Tibial artery (tissue), 4 donors: ENCODE measurements at regions not wholly inside any gene's neighbourhood (a gene's known extent, or its start where the extent isn't known, plus 50 kb on each side); places are given as distances from the start of the nearest gene placed in this dataset.

Source experiments
- DNase-seq, 2 donors: peaks; one replicate each; pipeline ENCODE4 v3.0.0-alpha.2; 2019
- H3K27ac ChIP-seq, 2 donors: fragments of 200-600 bp; sonication (generic) in 1 of 2; 1 replicate in 1 of 2; 2 replicates in 1 of 2; pipeline ENCODE4 v1.5.1; 2018 to 2019; ENCODE audit warnings: mild to moderate bottlenecking in 1 of 2
- H3K27me3 ChIP-seq, 2 donors: fragments of 200-600 bp; sonication (generic) in 1 of 2; one replicate each; pipeline versions ENCODE4 v1.5.1 to v1.6.0; 2016 to 2019
- H3K36me3 ChIP-seq, 3 donors: fragments of 200-600 bp; sonication (generic) in 2 of 3; one replicate each; pipeline ENCODE4 v1.5.1; 2016 to 2019; ENCODE audit warnings: mild to moderate bottlenecking in 2 of 3
- H3K4me1 ChIP-seq, 4 donors: fragments of 200-600 bp; sonication (generic) in 2 of 4; 1 replicate in 3 of 4; 2 replicates in 1 of 4; pipeline ENCODE4 v1.5.1; 2016 to 2019
- H3K4me3 ChIP-seq, 2 donors: fragments of 200-600 bp; sonication (generic) in 1 of 2; 1 replicate in 1 of 2; 2 replicates in 1 of 2; pipeline ENCODE4 v1.5.1; 2018 to 2019; ENCODE audit warnings: mild to moderate bottlenecking in 2 of 2
- H3K9me3 ChIP-seq, 3 donors: fragments of 200-600 bp; sonication (generic) in 1 of 3; one replicate each; pipeline ENCODE4 v1.5.1; 2016 to 2019
- CTCF ChIP-seq, 2 experiments: fragments of 200-600 bp in 1 of 2; fragments of 450-650 bp in 1 of 2; IDR thresholded peaks; one replicate each; pipeline ENCODE4 v1.5.1; 2017 to 2019; ENCODE audit warnings: antibody characterized with exemption in 2 of 2, mild to moderate bottlenecking in 1 of 2, moderate library complexity in 1 of 2
- intact Hi-C: fragments of 100-400 bp; cut with DNase I; formaldehyde crosslinking; loops from one replicate; pipeline ENCODE4 v1.15.0; 2023; ENCODE audit warnings: low total_unique reads

- TF ChIP-seq CTCF (IDR thresholded peaks at IDR 0.05) = no peak
- Histone ChIP-seq H3K27me3 (no peaks in the 10 kb centered on the region), H3K4me3 (no peak overlapping the region), H3K4me1 (no peaks in the 10 kb centered on the region), H3K9me3 (peaks cover 0 to 13% (median 3%) of the 10 kb centered on the region in 3 donors), H3K27ac (no peak overlapping the region), H3K36me3 (no peaks in the 10 kb centered on the region)
- DNase-seq = no peak
- intact Hi-C loops = no loop called here
Observed at GRCh38 chr9:29822458-29822857, 2249.2 kb upstream of the C9orf72 start.

GRCh38 chr9:29826421-29826820 is 2253.1 kb upstream of the C9orf72 start:
- no peak overlapping the region for H3K4me3 ChIP-seq
- no peaks in the 10 kb centered on the region for H3K36me3 ChIP-seq
- no peak for DNase-seq
- H3K27me3 ChIP-seq = no peaks in the 10 kb centered on the region
- intact Hi-C loops = no loop called here
- H3K27ac ChIP-seq = no peak overlapping the region
- no peaks in the 10 kb centered on the region for H3K4me1 ChIP-seq
- TF ChIP-seq CTCF (IDR thresholded peaks at IDR 0.05) = no peak
- peaks cover 0 to 14% (median 0%) of the 10 kb centered on the region in 3 donors for H3K9me3 ChIP-seq

DNA sequence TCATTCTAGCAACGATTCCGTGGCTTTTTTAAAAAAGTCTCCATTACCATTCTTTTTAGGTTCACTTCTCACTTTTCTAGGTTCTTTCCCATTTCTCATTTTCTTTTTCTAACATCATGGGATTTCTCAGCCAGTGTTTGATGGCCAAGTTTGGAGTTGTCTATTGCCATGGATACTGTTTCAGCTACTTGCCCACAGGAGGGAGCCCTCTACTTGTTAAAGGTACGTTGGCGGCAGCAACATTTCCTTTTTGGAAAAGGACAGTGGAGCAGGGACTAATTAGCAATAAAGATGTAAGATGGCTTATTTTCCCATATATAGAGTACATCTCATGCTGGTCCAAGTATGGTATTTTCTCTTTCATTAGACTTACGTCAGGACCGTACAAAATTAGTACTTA is 2257.5 kb upstream of the C9orf72 start:
- Histone ChIP-seq H3K4me1 (no peaks in the 10 kb centered on the region), H3K9me3 (peaks cover 0 to 14% (median 0%) of the 10 kb centered on the region in 3 donors), H3K36me3 (no peaks in the 10 kb centered on the region), H3K4me3 (no peak overlapping the region), H3K27ac (no peak overlapping the region), H3K27me3 (no peaks in the 10 kb centered on the region)
- no peak for TF ChIP-seq CTCF (IDR thresholded peaks at IDR 0.05)
- no peak for DNase-seq
- intact Hi-C loops = no loop called here

GRCh38 chr9:29838491-29839020 is 2265.3 kb upstream of the C9orf72 start:
- H3K9me3 ChIP-seq = no peaks in the 10 kb centered on the region
- no peaks in the 10 kb centered on the region for H3K4me1 ChIP-seq
- intact Hi-C loops = no loop called here
- TF ChIP-seq CTCF (IDR thresholded peaks at IDR 0.05) = no peak
- H3K27ac ChIP-seq = no peak overlapping the region
- H3K4me3 ChIP-seq = no peak overlapping the region
- no peaks in the 10 kb centered on the region for H3K27me3 ChIP-seq
- no peak for DNase-seq
- H3K36me3 ChIP-seq = no peaks in the 10 kb centered on the region

DNA sequence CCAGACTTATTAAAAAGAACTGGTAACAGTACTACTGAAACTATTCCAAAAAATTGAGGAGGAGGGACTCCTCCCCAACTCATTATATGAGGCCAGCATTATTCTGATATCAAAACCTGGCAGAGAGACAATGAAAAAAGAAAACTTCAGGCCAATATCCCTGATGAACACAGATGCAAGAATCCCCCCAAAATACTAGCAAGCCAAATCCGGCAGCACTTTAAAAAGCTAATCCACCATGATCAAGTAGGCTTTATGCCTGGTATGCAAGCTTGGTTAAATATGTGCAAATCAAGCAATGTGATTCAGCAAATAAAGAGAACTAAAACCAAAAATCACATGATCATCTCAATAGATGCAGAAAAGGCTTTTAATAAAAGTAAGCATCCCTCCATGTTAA is 2271.0 kb upstream of the C9orf72 start:
- Histone ChIP-seq H3K27ac (no peak overlapping the region), H3K27me3 (no peaks in the 10 kb centered on the region), H3K36me3 (no peaks in the 10 kb centered on the region), H3K4me3 (no peak overlapping the region), H3K4me1 (no peaks in the 10 kb centered on the region), H3K9me3 (peaks cover 0 to 4% (median 0%) of the 10 kb centered on the region in 3 donors)
- DNase-seq = no peak
- no peak for TF ChIP-seq CTCF (IDR thresholded peaks at IDR 0.05)
- intact Hi-C loops = no loop called here

DNA sequence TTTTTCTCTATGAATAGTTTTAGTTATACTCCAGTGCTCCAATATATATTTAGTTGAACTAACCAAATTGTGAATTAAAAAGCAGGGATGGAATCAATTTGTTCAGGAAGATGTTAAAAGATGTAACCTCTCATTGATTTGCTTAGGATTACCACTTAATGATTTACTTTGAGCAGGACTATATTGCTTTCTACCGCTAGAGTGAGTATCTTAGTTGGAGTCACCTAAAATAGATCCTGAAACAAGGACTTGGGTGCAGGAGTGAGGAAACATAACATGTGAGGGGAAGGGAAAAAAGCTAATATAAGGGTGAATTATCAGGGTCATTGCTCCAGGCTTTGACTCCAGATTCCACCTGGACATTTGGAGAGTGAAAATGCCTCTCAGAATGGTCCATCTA is 2277.4 kb upstream of the C9orf72 start:
- Histone ChIP-seq H3K4me1 (no peaks in the 10 kb centered on the region), H3K4me3 (no peak overlapping the region), H3K27me3 (no peaks in the 10 kb centered on the region), H3K9me3 (peaks cover 0 to 4% (median 0%) of the 10 kb centered on the region in 3 donors), H3K36me3 (no peaks in the 10 kb centered on the region), H3K27ac (no peak overlapping the region)
- TF ChIP-seq CTCF (IDR thresholded peaks at IDR 0.05) = no peak
- no peak for DNase-seq
- intact Hi-C loops = no loop called here
